NCI-H1930 (cell line): ENCODE measurements at regions not wholly inside any gene's neighbourhood (a gene's known extent, or its start where the extent isn't known, plus 50 kb on each side); places are given as distances from the start of the nearest gene placed in this dataset.
"Not testable (repeated sequence)": the region's sequence is repeated elsewhere in the genome, so short reads cannot be mapped to it uniquely, and the experiment has no call there.

ENCODE experiments used
- DNase-seq, 2 experiments: peaks; one replicate each; lab custom pipeline; 2025; lab: John Stamatoyannopoulos, UW

DNA sequence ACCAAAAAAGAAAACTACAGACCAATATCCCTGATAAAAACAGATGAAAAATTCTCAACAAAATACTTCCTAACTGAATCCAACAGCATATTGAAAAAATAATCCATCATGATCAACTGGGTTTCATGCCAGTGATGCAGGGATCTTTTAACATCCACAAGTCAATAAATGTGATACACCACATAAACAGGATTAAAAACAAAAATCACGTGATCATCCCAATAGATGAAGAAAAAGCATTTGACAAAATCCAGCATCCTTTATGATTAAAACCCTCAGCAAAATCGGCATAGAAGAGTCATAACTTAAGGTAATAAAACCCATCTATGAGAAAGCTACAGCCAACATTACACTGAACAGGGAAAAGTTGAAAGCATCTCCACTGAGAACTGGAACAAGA, 107.5 kb downstream of the DCLK3 start:
- no peak for DNase-seq

GRCh38 chr3:36653095-36653494, 111.3 kb downstream of the DCLK3 start:
- DNase-seq = no peak

GRCh38 chr3:36652104-36652503, 112.2 kb downstream of the DCLK3 start:
- DNase-seq = no peak

DNA sequence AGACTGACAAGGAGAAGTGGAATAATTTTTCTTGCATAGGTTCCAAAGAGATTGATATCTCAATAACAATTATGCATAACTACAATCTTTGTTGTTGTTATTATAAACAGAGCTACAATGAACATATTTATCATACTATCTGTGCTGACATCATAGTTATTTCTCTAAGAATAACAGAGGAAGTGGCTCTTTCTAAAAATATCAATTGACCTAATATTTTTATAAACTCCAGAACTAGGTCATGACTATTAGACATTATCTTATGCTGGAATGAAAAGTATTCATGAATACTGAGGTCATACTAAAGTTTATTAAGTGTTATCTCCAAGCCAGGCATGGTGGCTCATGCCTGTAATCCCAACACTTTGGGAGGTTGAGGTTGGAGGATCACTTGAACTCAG, 114.1 kb downstream of the DCLK3 start:
- no peak for DNase-seq

DNA sequence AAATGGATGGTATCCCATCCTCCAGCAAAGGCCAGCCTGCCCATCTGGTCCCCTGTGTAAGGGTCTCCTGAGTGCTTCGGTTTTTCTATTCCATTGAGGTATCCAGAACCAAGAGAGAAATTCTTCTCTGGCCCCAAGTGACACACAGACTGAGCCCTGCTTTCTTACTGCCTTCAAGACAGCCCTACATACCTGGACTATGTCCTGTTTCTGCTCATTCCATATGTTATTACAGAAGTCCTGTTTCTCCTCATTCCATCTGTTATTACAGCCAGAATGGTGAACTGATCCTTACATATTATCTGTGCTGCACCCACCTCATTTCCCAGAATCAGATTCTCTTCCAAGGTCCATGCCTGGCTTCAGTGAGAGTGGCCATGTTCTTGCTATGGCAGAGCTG, 115.2 kb downstream of the DCLK3 start:
- no peak for DNase-seq

GRCh38 chr3:36648241-36649034, 115.9 kb downstream of the DCLK3 start:
- no peak for DNase-seq

GRCh38 chr3:36647423-36647853, 116.9 kb downstream of the DCLK3 start:
- peak in 1 of 2 experiments; percentile 25 for DNase-seq

DNA sequence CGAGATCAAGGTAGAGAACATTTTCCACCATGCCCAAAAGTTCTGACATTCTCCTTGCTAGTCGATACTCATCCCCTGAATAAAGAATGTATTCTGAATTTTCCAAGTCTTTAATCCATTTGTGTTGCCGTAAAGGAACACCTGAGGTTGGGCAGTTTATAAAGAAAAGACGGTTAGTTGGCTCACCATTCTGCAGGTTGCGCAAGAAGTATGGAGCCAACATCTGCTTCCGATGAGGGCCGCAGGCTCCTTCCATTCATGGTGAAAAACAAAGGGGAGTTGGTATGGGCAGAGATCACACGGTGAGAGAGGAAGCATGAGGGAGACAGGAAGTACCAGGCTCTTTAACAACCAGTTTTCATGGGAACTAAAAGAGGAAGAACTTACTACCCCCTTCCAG, 121.2 kb downstream of the DCLK3 start:
- no peak for DNase-seq

DNA sequence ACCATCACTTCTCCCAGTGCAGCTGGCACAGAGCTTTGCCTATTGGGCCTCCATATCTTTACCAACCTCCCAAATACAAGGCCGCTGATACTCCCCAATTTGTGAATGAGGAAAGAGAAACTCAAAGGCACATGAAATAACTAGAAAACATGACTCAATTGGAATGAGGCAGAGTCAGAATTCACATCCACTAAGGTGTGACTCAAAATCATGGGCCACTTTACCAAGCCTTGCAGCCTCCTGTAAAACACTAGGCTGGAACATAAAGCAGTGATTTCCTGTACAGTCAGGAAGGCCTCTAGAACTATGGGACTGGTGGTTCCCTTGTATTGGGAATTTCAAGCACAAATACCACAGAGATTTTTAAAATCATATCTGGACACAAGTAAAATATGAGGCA, 128.6 kb downstream of the DCLK3 start:
- no peak for DNase-seq

DNA sequence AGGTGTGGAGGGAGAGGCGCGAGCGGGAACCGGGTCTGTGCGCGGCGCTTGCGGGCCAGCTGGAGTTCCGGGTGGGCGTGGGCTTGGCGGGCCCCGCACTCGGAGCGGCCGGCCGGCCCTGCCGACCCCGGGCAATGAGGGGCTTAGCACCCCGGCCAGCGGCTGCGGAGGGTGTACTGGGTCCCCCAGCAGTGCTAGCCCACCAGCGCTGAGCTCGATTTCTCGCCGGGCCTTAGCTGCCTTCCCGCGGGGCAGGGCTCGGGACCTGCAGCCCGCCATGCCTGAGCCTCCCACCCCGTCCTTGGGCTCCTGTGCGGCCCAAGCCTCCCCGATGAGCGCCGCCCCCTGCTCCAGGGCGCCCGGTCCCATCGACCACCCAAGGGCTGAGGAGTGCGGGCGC, 130.5 kb downstream of the DCLK3 start:
- not testable (repeated sequence) for DNase-seq

DNA sequence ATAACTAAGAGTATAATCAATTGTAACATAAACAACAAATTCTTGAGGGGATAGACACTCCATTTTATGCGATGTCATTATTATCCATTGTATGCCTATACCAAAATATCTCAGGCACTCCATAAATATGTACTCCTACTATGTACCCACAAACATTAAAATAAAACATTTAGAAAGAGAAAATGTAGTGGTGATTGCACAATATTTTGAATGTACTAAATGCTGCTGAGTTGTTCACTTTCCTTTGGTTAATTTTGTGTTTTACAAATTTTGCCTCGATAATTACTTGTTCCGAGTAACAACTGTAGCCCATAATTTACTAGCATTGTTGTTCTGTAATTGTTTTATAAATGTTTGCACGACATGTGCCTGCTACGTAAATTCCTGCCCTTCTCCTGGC, 131.3 kb downstream of the DCLK3 start:
- DNase-seq = no peak

DNA sequence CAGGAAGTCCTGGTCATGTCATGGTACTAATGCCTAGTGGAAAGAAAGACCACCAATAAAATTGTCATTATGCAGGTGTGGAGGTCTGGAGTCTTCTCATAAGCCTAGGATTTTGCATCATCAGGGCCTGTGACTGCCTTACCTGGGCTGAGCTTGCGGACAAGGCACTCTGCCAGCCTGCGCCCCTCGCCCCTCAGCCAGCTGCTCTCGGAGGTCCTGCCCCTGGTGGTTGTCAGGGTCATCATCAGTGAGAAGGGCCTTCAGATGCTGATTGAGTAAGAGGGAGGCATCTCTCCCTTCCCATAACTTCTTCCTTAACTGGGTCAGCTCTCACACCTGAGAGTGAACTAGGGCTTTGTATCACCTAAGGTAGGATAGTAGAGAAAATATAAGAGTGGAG, 132.8 kb downstream of the DCLK3 start:
- DNase-seq = no peak

DNA sequence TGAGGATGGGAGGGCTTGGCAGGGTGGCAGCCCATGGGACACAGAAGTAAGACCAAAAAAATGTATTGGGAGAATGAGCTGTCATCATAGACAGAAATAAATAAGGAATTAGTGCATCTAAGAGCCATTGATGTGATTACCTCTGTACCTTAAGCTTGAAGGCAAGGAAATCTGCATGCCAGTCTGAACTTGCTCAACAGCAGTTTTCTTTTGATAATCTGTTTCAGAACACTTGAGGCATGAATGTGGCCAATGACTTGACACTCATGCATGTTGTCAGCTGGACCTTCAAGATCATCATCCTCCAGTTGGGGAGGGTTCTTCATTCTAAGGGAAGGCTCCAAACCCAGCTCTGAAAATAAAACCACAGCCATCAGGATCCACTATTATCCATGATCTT, 148.5 kb downstream of the DCLK3 start:
- DNase-seq = no peak

- DNase-seq = no peak
Observed at GRCh38 chr3:36606871-36607765, 157.2 kb downstream of the DCLK3 start.

GRCh38 chr3:36603423-36603822, 160.9 kb downstream of the DCLK3 start:
- DNase-seq = no peak

DNA sequence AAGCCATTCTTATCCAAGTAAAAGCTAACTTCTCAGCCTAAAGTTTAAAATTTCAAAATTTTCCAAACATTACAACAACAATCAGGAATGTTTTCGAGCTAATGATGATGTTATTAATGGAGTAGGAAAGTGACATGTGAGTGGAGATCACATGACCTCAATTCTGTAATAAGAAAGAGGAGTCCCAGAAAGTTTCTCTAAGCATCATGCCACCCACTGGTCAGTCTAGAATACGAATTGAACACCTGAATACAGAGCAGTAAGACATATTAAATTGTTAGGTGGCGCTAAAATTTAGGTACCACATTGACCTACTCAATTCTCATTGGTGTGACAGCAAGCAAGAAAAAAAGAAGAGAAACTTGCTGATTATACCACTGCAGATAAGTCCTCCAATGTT, 163.9 kb downstream of the DCLK3 start:
- DNase-seq = no peak
